ENCODE measurements at regions not wholly inside any gene's neighbourhood (a gene's known extent, or its start where the extent isn't known, plus 50 kb on each side); places are given as distances from the start of the nearest gene placed in this dataset.

DNA sequence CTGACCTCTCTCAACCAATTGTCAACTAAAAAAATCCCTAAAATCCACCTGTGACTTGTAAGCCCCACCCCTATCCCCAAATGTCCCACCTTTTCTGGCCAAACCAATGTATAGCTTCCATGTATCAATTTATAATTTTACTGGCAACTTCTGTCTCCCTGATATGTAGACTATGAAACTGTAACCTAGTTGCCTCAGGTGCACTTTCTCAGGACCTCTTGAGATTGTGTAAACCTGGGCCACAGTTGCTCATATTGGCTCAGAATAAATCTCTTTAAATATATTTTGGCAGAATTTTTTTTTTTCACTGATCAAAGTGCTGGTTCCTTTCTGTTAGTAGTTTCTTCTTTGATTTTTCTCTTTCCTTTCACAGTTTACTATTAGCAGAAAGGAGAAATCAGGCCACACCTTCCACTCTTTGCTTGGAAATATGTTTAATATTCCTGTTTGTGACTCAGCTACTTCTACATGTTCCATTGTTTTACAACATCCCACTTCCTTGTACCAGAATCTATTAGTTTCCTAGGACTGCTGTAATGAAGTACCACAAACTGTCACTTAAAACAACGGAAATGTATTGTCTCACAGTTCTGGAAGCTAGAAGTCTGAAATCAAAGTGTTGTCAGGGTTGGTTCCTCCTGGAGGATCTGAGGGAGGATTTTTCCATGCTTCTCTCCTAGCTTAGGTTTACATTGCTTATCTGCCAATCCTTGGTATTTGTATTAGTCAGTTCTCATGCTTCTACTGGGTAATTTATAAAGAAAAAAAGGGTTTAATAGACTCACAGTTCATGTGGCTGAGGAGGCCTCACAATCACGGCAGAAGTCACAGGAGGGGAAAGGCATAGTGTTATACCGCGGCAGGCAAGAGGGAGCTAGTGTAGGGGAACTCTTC, 801.2 kb upstream of the ARPP21 start:
- TF ChIP-seq, protein P1, sequence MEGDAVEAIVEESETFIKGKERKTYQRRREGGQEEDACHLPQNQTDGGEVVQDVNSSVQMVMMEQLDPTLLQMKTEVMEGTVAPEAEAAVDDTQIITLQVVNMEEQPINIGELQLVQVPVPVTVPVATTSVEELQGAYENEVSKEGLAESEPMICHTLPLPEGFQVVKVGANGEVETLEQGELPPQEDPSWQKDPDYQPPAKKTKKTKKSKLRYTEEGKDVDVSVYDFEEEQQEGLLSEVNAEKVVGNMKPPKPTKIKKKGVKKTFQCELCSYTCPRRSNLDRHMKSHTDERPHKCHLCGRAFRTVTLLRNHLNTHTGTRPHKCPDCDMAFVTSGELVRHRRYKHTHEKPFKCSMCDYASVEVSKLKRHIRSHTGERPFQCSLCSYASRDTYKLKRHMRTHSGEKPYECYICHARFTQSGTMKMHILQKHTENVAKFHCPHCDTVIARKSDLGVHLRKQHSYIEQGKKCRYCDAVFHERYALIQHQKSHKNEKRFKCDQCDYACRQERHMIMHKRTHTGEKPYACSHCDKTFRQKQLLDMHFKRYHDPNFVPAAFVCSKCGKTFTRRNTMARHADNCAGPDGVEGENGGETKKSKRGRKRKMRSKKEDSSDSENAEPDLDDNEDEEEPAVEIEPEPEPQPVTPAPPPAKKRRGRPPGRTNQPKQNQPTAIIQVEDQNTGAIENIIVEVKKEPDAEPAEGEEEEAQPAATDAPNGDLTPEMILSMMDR (conservative IDR thresholded peaks at IDR 0.05): no peak
- TF ChIP-seq ZFX (IDR thresholded peaks at IDR 0.05): no peak
